HFFc6 (cell line): ENCODE measurements at regions not wholly inside any gene's neighbourhood (a gene's known extent, or its start where the extent isn't known, plus 50 kb on each side); places are given as distances from the start of the nearest gene placed in this dataset.

ENCODE experiments used
- DNase-seq: peaks from one replicate; pipeline ENCODE4 v3.0.0-alpha.2; 2018
- H3K27ac Mint-ChIP-seq: 2 replicates; pipeline ENCODE4 v1.8.0; 2020; ENCODE audit warnings: mild to moderate bottlenecking, mixed read lengths
- H3K27me3 Mint-ChIP-seq: 2 replicates; pipeline ENCODE4 v1.8.0; 2021; ENCODE audit warnings: mild to moderate bottlenecking, moderate library complexity, mixed read lengths; ENCODE audit not compliant: insufficient read depth
- H3K36me3 Mint-ChIP-seq: 2 replicates; pipeline ENCODE4 v1.8.0; 2021; ENCODE audit warnings: low read depth, mixed read lengths
- H3K4me1 Mint-ChIP-seq: 2 replicates; pipeline ENCODE4 v1.8.0; 2020; ENCODE audit warnings: low read depth, mixed read lengths
- H3K4me3 Mint-ChIP-seq: 2 replicates; pipeline ENCODE4 v1.8.0; 2020; ENCODE audit warnings: mild to moderate bottlenecking, moderate library complexity, mixed read lengths
- H3K9me3 Mint-ChIP-seq: 2 replicates; pipeline ENCODE4 v1.8.0; 2020; ENCODE audit warnings: mild to moderate bottlenecking, mixed read lengths
- CTCF ChIP-seq: fragments of 200-600 bp; sonication (generic); IDR thresholded peaks from 2 replicates; pipeline ENCODE4 v1.5.0; 2021; ENCODE audit warnings: antibody characterized with exemption, mild to moderate bottlenecking

DNA sequence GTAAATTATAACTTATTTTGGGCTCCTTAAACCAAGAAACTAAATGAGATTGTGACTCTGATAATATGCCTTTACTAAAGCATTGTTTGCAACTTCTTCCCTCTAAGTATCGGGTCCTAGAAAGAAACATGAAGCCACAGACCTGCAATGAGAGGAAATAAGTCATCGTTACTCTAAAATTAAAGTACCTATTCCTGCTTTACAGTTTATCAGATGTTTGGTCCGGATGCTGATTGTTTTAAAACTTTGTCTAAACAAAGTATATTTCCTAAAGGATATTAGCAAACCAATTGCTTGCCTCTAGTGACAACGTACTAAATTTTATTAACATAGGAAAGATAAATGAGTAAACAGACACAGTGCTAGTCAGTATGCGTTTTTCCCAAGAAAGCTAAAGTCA, 216.8 kb downstream of the GJA1 start:
- H3K27me3 Mint-ChIP-seq, result no peaks in the 10 kb centered on the region
- no peaks in the 10 kb centered on the region for H3K36me3 Mint-ChIP-seq
- peak overlapping the region; percentile 74 for H3K27ac Mint-ChIP-seq
- no peaks in the 10 kb centered on the region for H3K9me3 Mint-ChIP-seq
- peak overlapping the region; percentile 69; the same call in 1 of the 2 replicates for H3K4me3 Mint-ChIP-seq
- peaks cover 59% of the 10 kb centered on the region for H3K4me1 Mint-ChIP-seq
- DNase-seq, result no peak
- no peak for TF ChIP-seq CTCF

DNA sequence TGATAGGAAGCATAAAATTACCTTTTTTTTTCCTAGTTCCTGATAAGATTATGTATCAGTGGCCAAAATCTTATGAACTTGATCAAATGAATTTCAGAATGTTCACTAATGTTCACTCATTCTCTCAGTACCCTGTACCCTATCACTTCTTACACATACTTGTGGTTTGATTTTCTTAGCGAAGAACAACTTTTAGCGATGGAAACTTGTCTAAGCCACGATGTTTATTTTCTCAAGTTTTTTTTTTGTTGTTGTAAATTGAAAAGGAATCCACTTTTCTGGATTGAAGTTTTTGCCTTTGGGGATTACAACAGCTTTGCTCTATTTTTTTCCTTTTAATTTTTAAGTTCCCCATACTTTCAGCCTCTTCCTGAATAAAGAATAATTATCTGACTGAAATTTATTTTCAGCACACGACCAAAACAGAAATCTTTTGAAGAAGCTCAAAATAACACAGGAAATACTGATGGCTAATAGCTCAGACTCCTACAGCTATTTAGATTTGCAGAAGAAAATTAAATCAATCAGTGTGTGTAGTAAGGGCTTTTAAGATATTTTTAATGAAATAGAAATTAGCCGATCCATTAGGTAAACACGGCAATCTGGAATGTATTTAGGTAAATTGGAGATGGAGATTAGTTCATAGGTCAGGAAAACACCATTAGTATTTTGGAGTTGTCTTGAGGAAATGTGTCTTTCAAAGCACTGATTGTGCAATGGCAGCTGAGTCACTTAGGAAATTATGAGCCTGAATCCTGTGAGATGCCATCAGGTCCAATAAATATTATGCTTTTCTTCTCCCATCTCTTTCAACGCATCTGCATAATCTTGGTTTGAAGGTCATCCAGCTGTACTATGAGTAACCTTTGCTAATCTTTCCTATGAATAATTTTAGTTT, 217.5 kb downstream of the GJA1 start:
- H3K9me3 Mint-ChIP-seq, result no peaks in the 10 kb centered on the region
- peak overlapping the region; percentile 74 for H3K27ac Mint-ChIP-seq
- H3K4me1 Mint-ChIP-seq, result peaks cover 56% of the 10 kb centered on the region
- no peaks in the 10 kb centered on the region for H3K27me3 Mint-ChIP-seq
- H3K36me3 Mint-ChIP-seq, result no peaks in the 10 kb centered on the region
- peak; percentile 71 for DNase-seq
- no peak for TF ChIP-seq CTCF
- peak overlapping the region; percentile 69 for H3K4me3 Mint-ChIP-seq

DNA sequence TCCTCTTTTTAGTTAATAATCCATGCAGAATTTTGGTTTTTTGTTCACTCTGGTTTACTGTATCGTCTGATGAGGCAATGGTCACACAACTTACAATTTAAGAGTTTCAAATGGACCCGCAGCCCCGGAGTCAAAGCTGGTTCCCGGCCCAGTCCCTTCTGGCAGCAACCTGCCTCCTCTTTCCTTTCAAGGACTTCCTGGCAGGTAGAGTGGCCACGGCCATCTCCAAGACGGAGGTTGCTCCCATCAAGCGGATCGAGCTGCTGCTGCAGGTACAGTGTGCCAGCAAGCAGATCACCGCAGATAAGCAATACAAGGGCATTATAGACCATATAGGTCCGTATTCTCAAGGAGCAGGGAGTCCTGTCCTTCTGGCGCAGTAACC, 218.2 kb downstream of the GJA1 start:
- H3K27ac Mint-ChIP-seq, result peak overlapping the region; percentile 74
- no peak for TF ChIP-seq CTCF
- peak overlapping the region; percentile 69 for H3K4me3 Mint-ChIP-seq
- peaks cover 55% of the 10 kb centered on the region for H3K4me1 Mint-ChIP-seq
- no peak for DNase-seq
- H3K9me3 Mint-ChIP-seq, result no peaks in the 10 kb centered on the region
- H3K36me3 Mint-ChIP-seq, result no peaks in the 10 kb centered on the region
- no peaks in the 10 kb centered on the region for H3K27me3 Mint-ChIP-seq

- Mint-ChIP-seq H3K4me3 (no peak overlapping the region), H3K27ac (no peak overlapping the region), H3K9me3 (no peaks in the 10 kb centered on the region), H3K4me1 (peaks cover 27% of the 10 kb centered on the region), H3K27me3 (no peaks in the 10 kb centered on the region), H3K36me3 (no peaks in the 10 kb centered on the region)
- TF ChIP-seq CTCF, result no peak
- no peak for DNase-seq
These were observed 222.5 kb downstream of the GJA1 start for GRCh38 chr6:121657972-121658371.

DNA sequence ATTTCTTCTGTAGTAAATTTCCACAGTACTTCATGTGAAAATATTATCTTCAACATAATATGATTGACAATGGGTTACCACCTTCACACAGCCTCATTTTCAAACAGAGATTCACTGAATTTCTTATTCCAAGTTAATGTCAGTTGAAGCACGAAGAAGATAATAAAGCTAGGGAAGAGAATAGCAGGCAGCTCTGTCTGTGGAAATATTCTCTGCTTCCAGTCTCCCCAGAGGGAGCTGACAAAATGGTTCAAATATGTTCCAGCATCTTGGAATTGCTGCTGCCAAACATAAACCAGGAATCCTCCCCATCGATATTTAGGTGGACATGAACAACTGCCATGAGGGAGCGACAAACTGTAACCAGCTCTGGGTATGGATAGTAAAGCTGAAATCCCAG, 224.8 kb downstream of the GJA1 start:
- H3K9me3 Mint-ChIP-seq, result no peaks in the 10 kb centered on the region
- no peaks in the 10 kb centered on the region for H3K27me3 Mint-ChIP-seq
- no peak for TF ChIP-seq CTCF
- no peak for DNase-seq
- no peaks in the 10 kb centered on the region for H3K36me3 Mint-ChIP-seq
- H3K4me3 Mint-ChIP-seq, result no peak overlapping the region
- H3K27ac Mint-ChIP-seq, result no peak overlapping the region
- peaks cover 13% of the 10 kb centered on the region; the same call in 1 of the 2 replicates for H3K4me1 Mint-ChIP-seq
